ENCODE measurements at regions not wholly inside any gene's neighbourhood (a gene's known extent, or its start where the extent isn't known, plus 50 kb on each side); places are given as distances from the start of the nearest gene placed in this dataset.

DNA sequence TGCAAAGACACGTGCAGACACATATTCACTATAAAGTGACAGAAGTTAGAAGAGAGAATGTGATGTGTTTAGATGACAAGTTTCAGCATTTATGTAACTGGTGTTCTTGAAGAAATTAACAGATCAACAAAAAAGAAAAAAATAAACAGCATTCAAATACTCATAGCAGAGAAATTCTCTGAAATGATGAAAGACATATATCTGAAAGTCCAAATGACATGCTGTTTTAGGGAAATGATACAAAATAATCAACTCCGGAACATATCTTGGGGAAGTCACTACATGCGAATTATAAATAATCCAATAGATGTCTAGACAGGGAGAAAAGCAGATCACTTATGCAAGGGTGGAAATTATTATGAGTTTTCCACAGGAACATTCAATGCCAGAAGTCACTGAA lies 146.0 kb downstream of the SPANXN4 start:
- TF ChIP-seq, protein P1, sequence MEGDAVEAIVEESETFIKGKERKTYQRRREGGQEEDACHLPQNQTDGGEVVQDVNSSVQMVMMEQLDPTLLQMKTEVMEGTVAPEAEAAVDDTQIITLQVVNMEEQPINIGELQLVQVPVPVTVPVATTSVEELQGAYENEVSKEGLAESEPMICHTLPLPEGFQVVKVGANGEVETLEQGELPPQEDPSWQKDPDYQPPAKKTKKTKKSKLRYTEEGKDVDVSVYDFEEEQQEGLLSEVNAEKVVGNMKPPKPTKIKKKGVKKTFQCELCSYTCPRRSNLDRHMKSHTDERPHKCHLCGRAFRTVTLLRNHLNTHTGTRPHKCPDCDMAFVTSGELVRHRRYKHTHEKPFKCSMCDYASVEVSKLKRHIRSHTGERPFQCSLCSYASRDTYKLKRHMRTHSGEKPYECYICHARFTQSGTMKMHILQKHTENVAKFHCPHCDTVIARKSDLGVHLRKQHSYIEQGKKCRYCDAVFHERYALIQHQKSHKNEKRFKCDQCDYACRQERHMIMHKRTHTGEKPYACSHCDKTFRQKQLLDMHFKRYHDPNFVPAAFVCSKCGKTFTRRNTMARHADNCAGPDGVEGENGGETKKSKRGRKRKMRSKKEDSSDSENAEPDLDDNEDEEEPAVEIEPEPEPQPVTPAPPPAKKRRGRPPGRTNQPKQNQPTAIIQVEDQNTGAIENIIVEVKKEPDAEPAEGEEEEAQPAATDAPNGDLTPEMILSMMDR (IDR thresholded peaks at IDR 0.05 in 2 of 3, conservative IDR thresholded peaks at IDR 0.05 in 1 of 3; ENCODE audit: borderline replicate concordance in 1 of 3, insufficient read depth in 1 of 3, low read depth in 2 of 3, low read length in 2 of 3), result no peak
- TF ChIP-seq SP1 (IDR thresholded peaks at IDR 0.05; ENCODE audit: low read depth), result no peak
- no peak for TF ChIP-seq YY1 (IDR thresholded peaks at IDR 0.05; ENCODE audit: extremely low read depth, insufficient replicate concordance, low read depth, low read length)
- no peak for TF ChIP-seq EZH2phosphoT487 (IDR thresholded peaks at IDR 0.05; ENCODE audit: borderline replicate concordance)
- TF ChIP-seq, protein P2, sequence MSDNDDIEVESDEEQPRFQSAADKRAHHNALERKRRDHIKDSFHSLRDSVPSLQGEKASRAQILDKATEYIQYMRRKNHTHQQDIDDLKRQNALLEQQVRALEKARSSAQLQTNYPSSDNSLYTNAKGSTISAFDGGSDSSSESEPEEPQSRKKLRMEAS (IDR thresholded peaks at IDR 0.05), result no peak
- TF ChIP-seq ELF1 (IDR thresholded peaks at IDR 0.05; ENCODE audit: borderline replicate concordance, low read depth), result no peak
- no peak for TF ChIP-seq ZNF274 (IDR thresholded peaks at IDR 0.05; ENCODE audit: low read depth, low read length)
- TF ChIP-seq, protein P3, sequence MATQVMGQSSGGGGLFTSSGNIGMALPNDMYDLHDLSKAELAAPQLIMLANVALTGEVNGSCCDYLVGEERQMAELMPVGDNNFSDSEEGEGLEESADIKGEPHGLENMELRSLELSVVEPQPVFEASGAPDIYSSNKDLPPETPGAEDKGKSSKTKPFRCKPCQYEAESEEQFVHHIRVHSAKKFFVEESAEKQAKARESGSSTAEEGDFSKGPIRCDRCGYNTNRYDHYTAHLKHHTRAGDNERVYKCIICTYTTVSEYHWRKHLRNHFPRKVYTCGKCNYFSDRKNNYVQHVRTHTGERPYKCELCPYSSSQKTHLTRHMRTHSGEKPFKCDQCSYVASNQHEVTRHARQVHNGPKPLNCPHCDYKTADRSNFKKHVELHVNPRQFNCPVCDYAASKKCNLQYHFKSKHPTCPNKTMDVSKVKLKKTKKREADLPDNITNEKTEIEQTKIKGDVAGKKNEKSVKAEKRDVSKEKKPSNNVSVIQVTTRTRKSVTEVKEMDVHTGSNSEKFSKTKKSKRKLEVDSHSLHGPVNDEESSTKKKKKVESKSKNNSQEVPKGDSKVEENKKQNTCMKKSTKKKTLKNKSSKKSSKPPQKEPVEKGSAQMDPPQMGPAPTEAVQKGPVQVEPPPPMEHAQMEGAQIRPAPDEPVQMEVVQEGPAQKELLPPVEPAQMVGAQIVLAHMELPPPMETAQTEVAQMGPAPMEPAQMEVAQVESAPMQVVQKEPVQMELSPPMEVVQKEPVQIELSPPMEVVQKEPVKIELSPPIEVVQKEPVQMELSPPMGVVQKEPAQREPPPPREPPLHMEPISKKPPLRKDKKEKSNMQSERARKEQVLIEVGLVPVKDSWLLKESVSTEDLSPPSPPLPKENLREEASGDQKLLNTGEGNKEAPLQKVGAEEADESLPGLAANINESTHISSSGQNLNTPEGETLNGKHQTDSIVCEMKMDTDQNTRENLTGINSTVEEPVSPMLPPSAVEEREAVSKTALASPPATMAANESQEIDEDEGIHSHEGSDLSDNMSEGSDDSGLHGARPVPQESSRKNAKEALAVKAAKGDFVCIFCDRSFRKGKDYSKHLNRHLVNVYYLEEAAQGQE (IDR thresholded peaks at IDR 0.05; ENCODE audit: low read depth), result no peak
- no peak for TF ChIP-seq FOSL1 (IDR thresholded peaks at IDR 0.05; ENCODE audit: low read depth)

Data from HCT116 (cell line).